OCI-LY1 (cell line): ENCODE measurements at regions not wholly inside any gene's neighbourhood (a gene's known extent, or its start where the extent isn't known, plus 50 kb on each side); places are given as distances from the start of the nearest gene placed in this dataset.

Source experiments
- EZH2 ChIP-seq: fragments of 200-600 bp; sonication (generic), shearing (Covaris generic); IDR thresholded peaks from 2 replicates; pipeline ENCODE4 v1.8.0; 2017; ENCODE audit warnings: borderline replicate concordance, mixed run types, mild to moderate bottlenecking, antibody characterized with exemption, low read length, moderate library complexity, mixed read lengths
- TF ChIP-seq, protein P1 (sequence below): fragments of 200-600 bp; sonication (generic), shearing (Covaris generic); IDR thresholded peaks from 2 replicates; pipeline ENCODE4 v1.5.1; 2017; ENCODE audit warnings: mild to moderate bottlenecking, antibody characterized with exemption, low read length, moderate library complexity, mixed read lengths

DNA sequence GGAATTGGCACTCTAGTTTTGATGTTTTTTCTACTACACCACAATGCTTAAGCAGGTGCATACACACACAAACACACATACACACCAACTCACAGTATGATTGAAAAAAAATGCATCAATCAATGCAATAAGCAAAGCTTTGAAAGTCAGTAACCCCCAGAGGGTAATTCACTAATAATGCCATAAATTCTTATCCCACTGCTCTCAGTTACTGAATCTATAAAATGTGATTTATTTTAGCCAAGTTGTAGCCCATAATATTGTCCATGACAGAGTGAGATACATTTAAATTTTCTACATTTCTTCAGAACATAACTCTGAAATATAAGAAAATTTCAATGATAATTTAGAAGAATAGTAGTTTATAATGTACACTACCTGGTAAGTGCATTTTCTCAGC, 87.9 kb downstream of the LIG4 start:
- TF ChIP-seq EZH2 = no peak
- TF ChIP-seq, protein P1, sequence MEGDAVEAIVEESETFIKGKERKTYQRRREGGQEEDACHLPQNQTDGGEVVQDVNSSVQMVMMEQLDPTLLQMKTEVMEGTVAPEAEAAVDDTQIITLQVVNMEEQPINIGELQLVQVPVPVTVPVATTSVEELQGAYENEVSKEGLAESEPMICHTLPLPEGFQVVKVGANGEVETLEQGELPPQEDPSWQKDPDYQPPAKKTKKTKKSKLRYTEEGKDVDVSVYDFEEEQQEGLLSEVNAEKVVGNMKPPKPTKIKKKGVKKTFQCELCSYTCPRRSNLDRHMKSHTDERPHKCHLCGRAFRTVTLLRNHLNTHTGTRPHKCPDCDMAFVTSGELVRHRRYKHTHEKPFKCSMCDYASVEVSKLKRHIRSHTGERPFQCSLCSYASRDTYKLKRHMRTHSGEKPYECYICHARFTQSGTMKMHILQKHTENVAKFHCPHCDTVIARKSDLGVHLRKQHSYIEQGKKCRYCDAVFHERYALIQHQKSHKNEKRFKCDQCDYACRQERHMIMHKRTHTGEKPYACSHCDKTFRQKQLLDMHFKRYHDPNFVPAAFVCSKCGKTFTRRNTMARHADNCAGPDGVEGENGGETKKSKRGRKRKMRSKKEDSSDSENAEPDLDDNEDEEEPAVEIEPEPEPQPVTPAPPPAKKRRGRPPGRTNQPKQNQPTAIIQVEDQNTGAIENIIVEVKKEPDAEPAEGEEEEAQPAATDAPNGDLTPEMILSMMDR = no peak
